NCI-H748 treated with DMSO at 0.1 percent for 48 hours (cell line): ENCODE measurements at regions not wholly inside any gene's neighbourhood (a gene's known extent, or its start where the extent isn't known, plus 50 kb on each side); places are given as distances from the start of the nearest gene placed in this dataset.

Experiments
- DNase-seq: peaks from one replicate; lab custom pipeline; 2025; lab: John Stamatoyannopoulos, UW

- DNase-seq = no peak
Measured at GRCh38 chr20:58000861-58001260, 227.6 kb downstream of the ANKRD60 start.

GRCh38 chr20:57999465-58000111 is 228.9 kb downstream of the ANKRD60 start:
- peak; percentile 35 for DNase-seq

GRCh38 chr20:57998981-57999464 is 229.4 kb downstream of the ANKRD60 start:
- DNase-seq = no peak

DNA sequence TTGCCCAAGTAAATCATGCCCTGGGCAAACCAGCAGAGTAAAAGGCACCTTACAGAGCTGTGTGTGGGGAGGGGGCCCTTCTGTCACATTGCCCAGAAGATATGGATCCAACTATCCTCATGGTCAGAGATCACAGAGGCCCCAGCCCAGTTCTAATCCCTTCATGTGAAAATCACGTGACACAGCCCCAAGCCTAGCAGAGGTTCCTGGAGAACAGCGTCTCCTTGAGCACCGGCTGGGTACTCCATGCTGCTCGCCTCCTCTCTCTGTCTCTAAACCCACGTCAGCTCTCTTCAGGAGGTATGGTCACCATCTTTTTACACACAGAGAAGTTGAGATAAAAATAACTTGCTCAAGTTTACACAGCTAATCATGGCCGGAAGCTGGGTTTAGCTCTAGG is 230.2 kb downstream of the ANKRD60 start:
- no peak for DNase-seq

GRCh38 chr20:57996936-57997890 is 231.2 kb downstream of the ANKRD60 start:
- DNase-seq = no peak

- no peak for DNase-seq
Measured at GRCh38 chr20:57996465-57996864, 232.0 kb downstream of the ANKRD60 start.

- no peak for DNase-seq
Measured at GRCh38 chr20:57995381-57995977, 233.0 kb downstream of the ANKRD60 start.

GRCh38 chr20:57993716-57994431 is 234.6 kb downstream of the ANKRD60 start:
- DNase-seq = no peak

GRCh38 chr20:57991211-57991881 is 237.1 kb downstream of the ANKRD60 start:
- DNase-seq = no peak

DNA sequence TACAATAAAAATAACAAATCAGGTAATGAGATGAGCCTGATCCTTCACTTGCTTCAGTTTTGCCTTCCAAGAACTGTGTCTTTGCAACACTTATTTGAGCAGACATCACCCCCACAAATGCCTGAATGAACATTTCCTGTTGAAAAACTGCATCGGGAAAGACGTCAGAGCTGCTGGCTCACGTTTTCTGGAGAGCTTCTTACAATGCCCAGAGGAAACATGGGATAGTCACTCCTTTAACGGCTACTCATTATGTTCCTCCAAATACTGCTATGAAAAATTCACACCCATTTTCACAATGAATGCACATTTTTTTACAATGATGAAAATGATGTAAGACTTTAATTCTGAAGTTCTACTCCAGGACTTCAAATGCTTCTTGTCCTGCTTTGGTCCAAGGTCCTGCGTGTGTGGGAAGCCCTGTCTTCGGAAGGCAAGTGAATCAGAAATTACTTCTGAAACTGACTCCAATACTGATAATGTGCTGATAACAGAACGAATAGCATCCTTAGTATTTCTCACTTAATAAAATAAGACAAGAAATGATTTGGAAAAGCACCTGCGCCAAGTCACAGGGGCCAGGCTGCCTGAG is 238.0 kb downstream of the ANKRD60 start:
- DNase-seq = no peak

GRCh38 chr20:57988828-57989227 is 239.6 kb downstream of the ANKRD60 start:
- DNase-seq = no peak

DNA sequence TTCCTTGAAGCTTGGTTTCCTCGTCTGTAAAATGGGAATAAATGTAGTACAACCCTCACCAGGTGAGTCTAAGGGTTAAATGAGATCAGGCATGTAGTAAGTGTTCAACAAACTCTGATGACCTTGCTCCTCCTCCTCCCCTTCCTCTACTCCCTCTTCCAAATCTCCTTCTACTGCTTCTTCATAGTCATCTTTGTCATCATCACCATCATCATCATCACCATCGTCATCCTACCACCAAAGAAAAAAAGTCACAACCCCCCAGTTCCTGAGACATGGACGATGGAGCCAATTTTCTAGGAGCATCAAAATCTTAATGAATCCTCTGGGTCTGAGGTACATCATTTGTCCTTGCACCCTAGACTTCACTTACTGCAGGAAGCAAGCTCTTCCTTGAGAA is 240.0 kb downstream of the ANKRD60 start:
- DNase-seq = no peak

GRCh38 chr20:57987659-57988058 is 240.8 kb downstream of the ANKRD60 start:
- DNase-seq = no peak

DNA sequence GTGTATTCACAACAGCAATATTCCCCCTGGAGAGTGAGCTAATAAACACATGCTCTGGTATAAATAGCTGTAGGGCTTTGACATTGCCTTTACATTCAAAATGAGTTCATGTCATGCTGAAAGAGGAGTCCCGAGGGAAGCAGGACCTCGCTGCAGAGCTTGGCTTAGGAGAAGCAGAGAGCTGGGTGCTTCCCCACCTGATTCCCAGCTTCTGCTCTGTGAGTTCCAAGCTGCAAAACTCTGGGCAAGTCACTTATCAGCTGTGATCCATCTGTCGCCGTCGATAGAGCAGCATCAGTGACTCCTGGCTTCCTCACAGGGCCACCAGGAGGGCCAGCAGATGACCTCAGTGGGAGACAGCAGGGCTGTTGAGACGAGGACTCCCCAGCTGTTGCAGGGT is 241.8 kb downstream of the ANKRD60 start:
- no peak for DNase-seq

GRCh38 chr20:57985278-57985677 is 243.2 kb downstream of the ANKRD60 start:
- DNase-seq = no peak

- DNase-seq = no peak
Measured at GRCh38 chr20:57983082-57983481, 245.4 kb downstream of the ANKRD60 start.

GRCh38 chr20:57980506-57980905 is 247.9 kb downstream of the ANKRD60 start:
- DNase-seq = no peak

GRCh38 chr20:57977569-57977968 is 250.9 kb downstream of the ANKRD60 start:
- DNase-seq = no peak

- no peak for DNase-seq
Measured at GRCh38 chr20:57977141-57977540, 251.3 kb downstream of the ANKRD60 start.

DNA sequence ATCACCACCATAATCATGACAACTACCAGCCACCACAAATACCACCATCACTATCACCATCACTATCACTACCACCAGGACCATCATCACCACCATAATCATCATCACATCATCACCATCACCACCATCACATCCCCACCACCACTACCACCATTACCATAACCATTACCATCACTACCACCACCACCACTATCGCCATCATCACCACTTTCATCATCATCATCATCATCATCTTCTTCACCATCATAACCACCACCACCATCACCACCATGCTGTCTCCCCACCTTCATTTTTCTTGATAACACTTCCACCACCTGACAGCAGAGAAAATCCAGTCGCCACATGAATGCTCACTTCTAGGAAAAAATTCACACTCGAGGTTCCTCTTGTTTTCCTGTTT is 253.6 kb downstream of the ANKRD60 start:
- DNase-seq = no peak

GRCh38 chr20:57973886-57974285 is 254.6 kb downstream of the ANKRD60 start:
- no peak for DNase-seq
